Progenitor cell of endocrine pancreas (in vitro differentiated cells): ENCODE measurements at regions not wholly inside any gene's neighbourhood (a gene's known extent, or its start where the extent isn't known, plus 50 kb on each side); places are given as distances from the start of the nearest gene placed in this dataset.

Experiments used
- DNase-seq: peaks from one replicate; pipeline ENCODE4 v3.0.0; 2021; ENCODE audit warnings: low spot score; ENCODE audit not compliant: unreplicated experiment
- H3K27ac Mint-ChIP-seq: 2 replicates; pipeline ENCODE4 v1.8.0; 2021; ENCODE audit warnings: mild to moderate bottlenecking, moderate library complexity, mixed read lengths
- H3K27me3 Mint-ChIP-seq: 2 replicates; pipeline ENCODE4 v1.8.0; 2021; ENCODE audit warnings: mixed read lengths
- H3K36me3 Mint-ChIP-seq: 2 replicates; pipeline ENCODE4 v1.8.0; 2022; ENCODE audit warnings: mixed read lengths; ENCODE audit not compliant: insufficient read depth
- H3K4me1 Mint-ChIP-seq: 2 replicates; pipeline ENCODE4 v1.8.0; 2021; ENCODE audit warnings: low read depth, mixed read lengths
- H3K4me3 Mint-ChIP-seq: 2 replicates; pipeline ENCODE4 v1.8.0; 2021; ENCODE audit warnings: low read depth, mild to moderate bottlenecking, moderate library complexity, mixed read lengths
- H3K9me3 Mint-ChIP-seq: 2 replicates; pipeline ENCODE4 v1.8.0; 2021; ENCODE audit warnings: low read depth, mixed read lengths
- TF ChIP-seq, protein P1 (sequence below): fragments of 200-600 bp; sonication (generic); IDR thresholded peaks from one replicate; pipeline ENCODE4 v1.5.0; 2021; ENCODE audit warnings: antibody characterized with exemption, mild to moderate bottlenecking; ENCODE audit not compliant: unreplicated experiment

DNA sequence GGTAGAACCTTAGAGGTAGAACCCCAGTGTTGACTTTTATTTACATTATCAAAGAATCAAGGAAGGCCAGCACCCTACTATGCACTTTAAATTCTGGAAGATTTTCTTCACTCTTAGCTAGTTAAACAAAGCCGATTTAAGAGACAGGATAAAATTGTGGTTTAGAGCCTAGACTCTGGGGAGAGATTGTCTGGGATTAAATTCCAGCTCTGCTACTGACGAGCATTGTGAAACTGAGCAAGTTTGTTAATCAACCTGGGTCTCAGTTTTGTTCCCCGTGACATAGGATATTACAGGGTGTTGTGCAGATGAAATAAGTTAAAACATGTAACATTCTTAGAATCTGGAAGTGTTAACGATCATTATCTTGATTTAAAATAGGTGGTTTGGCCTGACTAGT is 83.5 kb downstream of the FEM1C start:
- no peak for DNase-seq
- no peaks in the 10 kb centered on the region for H3K9me3 Mint-ChIP-seq
- peaks cover 3% of the 10 kb centered on the region for H3K27me3 Mint-ChIP-seq
- peaks cover 4% of the 10 kb centered on the region for H3K4me1 Mint-ChIP-seq
- TF ChIP-seq, protein P1, sequence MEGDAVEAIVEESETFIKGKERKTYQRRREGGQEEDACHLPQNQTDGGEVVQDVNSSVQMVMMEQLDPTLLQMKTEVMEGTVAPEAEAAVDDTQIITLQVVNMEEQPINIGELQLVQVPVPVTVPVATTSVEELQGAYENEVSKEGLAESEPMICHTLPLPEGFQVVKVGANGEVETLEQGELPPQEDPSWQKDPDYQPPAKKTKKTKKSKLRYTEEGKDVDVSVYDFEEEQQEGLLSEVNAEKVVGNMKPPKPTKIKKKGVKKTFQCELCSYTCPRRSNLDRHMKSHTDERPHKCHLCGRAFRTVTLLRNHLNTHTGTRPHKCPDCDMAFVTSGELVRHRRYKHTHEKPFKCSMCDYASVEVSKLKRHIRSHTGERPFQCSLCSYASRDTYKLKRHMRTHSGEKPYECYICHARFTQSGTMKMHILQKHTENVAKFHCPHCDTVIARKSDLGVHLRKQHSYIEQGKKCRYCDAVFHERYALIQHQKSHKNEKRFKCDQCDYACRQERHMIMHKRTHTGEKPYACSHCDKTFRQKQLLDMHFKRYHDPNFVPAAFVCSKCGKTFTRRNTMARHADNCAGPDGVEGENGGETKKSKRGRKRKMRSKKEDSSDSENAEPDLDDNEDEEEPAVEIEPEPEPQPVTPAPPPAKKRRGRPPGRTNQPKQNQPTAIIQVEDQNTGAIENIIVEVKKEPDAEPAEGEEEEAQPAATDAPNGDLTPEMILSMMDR, result no peak
- no peak overlapping the region for H3K27ac Mint-ChIP-seq
- H3K4me3 Mint-ChIP-seq, result no peak overlapping the region
- H3K36me3 Mint-ChIP-seq, result no peaks in the 10 kb centered on the region

- Mint-ChIP-seq H3K9me3 (no peaks in the 10 kb centered on the region), H3K4me1 (peaks cover 2% of the 10 kb centered on the region)
- TF ChIP-seq, protein P1, result no peak
Observed at GRCh38 chr5:115460472-115460871, 84.1 kb downstream of the FEM1C start.

GRCh38 chr5:115459855-115460341 is 84.7 kb downstream of the FEM1C start:
- no peak for DNase-seq
- H3K27ac Mint-ChIP-seq, result no peak overlapping the region
- H3K9me3 Mint-ChIP-seq, result no peaks in the 10 kb centered on the region
- no peak overlapping the region for H3K4me3 Mint-ChIP-seq
- peaks cover 1% of the 10 kb centered on the region for H3K4me1 Mint-ChIP-seq
- H3K27me3 Mint-ChIP-seq, result no peaks in the 10 kb centered on the region
- no peaks in the 10 kb centered on the region for H3K36me3 Mint-ChIP-seq
- TF ChIP-seq, protein P1, result no peak

More at GRCh38 chr5:115460472-115460871, 84.1 kb downstream of the FEM1C start:
- DNase-seq, result no peak
- H3K36me3 Mint-ChIP-seq, result no peaks in the 10 kb centered on the region
- no peak overlapping the region for H3K27ac Mint-ChIP-seq
- H3K4me3 Mint-ChIP-seq, result no peak overlapping the region
- peaks cover under 1% of the 10 kb centered on the region for H3K27me3 Mint-ChIP-seq

- H3K4me1 Mint-ChIP-seq, result peaks cover 1% of the 10 kb centered on the region
- H3K9me3 Mint-ChIP-seq, result no peaks in the 10 kb centered on the region
- TF ChIP-seq, protein P1, result no peak
- DNase-seq, result no peak
- no peak overlapping the region for H3K4me3 Mint-ChIP-seq
- H3K36me3 Mint-ChIP-seq, result no peaks in the 10 kb centered on the region
- H3K27ac Mint-ChIP-seq, result no peak overlapping the region
- H3K27me3 Mint-ChIP-seq, result peaks cover 2% of the 10 kb centered on the region
Observed at GRCh38 chr5:115458416-115458815, 86.2 kb downstream of the FEM1C start.

DNA sequence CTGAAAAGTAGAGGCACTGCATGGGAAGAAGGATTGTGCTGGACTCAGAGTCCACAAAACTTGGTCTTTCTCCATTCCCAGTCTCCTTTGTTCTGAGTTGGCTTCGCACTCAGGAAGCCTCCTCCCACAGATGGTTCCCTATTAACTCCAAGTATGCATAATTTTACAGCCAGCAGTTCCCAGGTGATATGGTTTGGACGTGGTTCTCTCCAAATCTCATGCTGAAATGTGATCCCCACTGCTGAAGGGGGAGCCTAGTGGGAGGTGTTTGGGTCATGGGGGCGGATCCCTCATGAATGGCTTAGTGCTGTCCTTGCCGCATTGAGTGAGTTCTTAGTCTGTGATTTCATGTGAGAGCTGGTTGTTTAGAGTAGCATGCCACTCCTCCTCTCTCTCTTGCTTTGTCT is 86.6 kb downstream of the FEM1C start:
- Mint-ChIP-seq H3K4me1 (peaks cover 1% of the 10 kb centered on the region), H3K27me3 (peaks cover 2% of the 10 kb centered on the region), H3K27ac (peak overlapping the region; percentile 82), H3K9me3 (no peaks in the 10 kb centered on the region), H3K4me3 (no peak overlapping the region), H3K36me3 (no peaks in the 10 kb centered on the region)
- DNase-seq, result no peak
- TF ChIP-seq, protein P1, result no peak
